T-cell (primary cell): ENCODE measurements at regions not wholly inside any gene's neighbourhood (a gene's known extent, or its start where the extent isn't known, plus 50 kb on each side); places are given as distances from the start of the nearest gene placed in this dataset.

Experiments used
- ATAC-seq, 4 experiments: fragments of 200-7000 bp in 3 of 4; fragments of 150-1000 bp in 1 of 4; cut with Tn5 transposase; replicated peaks in 1 of 4; 1 replicate in 3 of 4; 2 replicates in 1 of 4; pipeline ENCODE4 v1.10.0; 2021; ENCODE audit warnings: moderate library complexity in 3 of 4, mild to moderate bottlenecking in 2 of 4, moderate number of reproducible peaks in 1 of 4
- CTCF ChIA-PET, 2 donors: fragments of 300-600 bp; sonication (Branson Sonifier 250); formaldehyde crosslinking; loops; one replicate each; lab custom pipeline; 2022; ENCODE audit warnings: antibody characterized with exemption in 2 of 2; lab: Charles Lee
- POLR2A ChIA-PET, 2 donors: fragments of 300-600 bp; sonication (Branson Sonifier 250); formaldehyde crosslinking; loops; one replicate each; lab custom pipeline; 2022; ENCODE audit warnings: antibody characterized with exemption in 2 of 2; lab: Charles Lee
- DNase-seq, 35 experiments: peaks; one replicate each; pipeline versions ENCODE4 v3.0.0 to v3.0.0-alpha.2; 2013 to 2023
- H3K27ac ChIP-seq: one replicate; pipeline ENCODE4 v1.5.1; 2013; ENCODE audit warnings: low read length
- H3K27me3 ChIP-seq, 2 experiments: replicated peaks in 1 of 2; 1 replicate in 1 of 2; 2 replicates in 1 of 2; pipeline versions ENCODE4 v1.6.1 to v1.7.0; 2013; ENCODE audit warnings: low read length in 1 of 2, mixed read lengths in 1 of 2; ENCODE audit not compliant: control insufficient read depth in 2 of 2, insufficient read depth in 2 of 2; ENCODE audit errors: extremely low read depth in 1 of 2
- H3K36me3 ChIP-seq, 2 donors: 1 replicate in 1 of 2; 2 replicates in 1 of 2; pipeline versions ENCODE4 v1.6.1 to v1.7.0; 2013; ENCODE audit warnings: low read length in 1 of 2; ENCODE audit not compliant: control insufficient read depth in 2 of 2, insufficient read depth in 1 of 2; ENCODE audit errors: extremely low read depth in 1 of 2
- H3K4me1 ChIP-seq, 2 experiments: 1 replicate in 1 of 2; 2 replicates in 1 of 2; pipeline versions ENCODE4 v1.6.1 to v1.7.0; 2013; ENCODE audit warnings: low read length in 2 of 2, mixed read lengths in 1 of 2; ENCODE audit not compliant: insufficient read depth in 2 of 2, control insufficient read depth in 1 of 2; ENCODE audit errors: extremely low read depth in 1 of 2
- H3K4me3 ChIP-seq, 2 donors: 1 replicate in 1 of 2; 2 replicates in 1 of 2; pipeline versions ENCODE4 v1.5.1 to v1.7.0; 2013; ENCODE audit warnings: mild to moderate bottlenecking in 2 of 2, low read length in 1 of 2, moderate library complexity in 1 of 2; ENCODE audit not compliant: control insufficient read depth in 1 of 2; ENCODE audit errors: extremely low read depth in 1 of 2
- H3K9me3 ChIP-seq: 2 replicates; pipeline ENCODE4 v1.7.0; 2013
- H3K27ac Mint-ChIP-seq, 2 donors: one replicate each; pipeline ENCODE4 v1.8.0; 2020 to 2021; ENCODE audit warnings: mild to moderate bottlenecking in 2 of 2, mixed read lengths in 2 of 2
- H3K27me3 Mint-ChIP-seq, 2 donors: one replicate each; pipeline ENCODE4 v1.8.0; 2021 to 2022; ENCODE audit warnings: mixed read lengths in 2 of 2
- H3K36me3 Mint-ChIP-seq: one replicate; pipeline ENCODE4 v1.8.0; 2021; ENCODE audit warnings: mixed read lengths
- H3K4me1 Mint-ChIP-seq, 3 donors: one replicate each; pipeline ENCODE4 v1.8.0; 2020 to 2022; ENCODE audit warnings: mixed read lengths in 3 of 3, mild to moderate bottlenecking in 1 of 3
- H3K4me3 Mint-ChIP-seq, 3 donors: one replicate each; pipeline ENCODE4 v1.8.0; 2020 to 2022; ENCODE audit warnings: mild to moderate bottlenecking in 3 of 3, mixed read lengths in 3 of 3, moderate library complexity in 3 of 3
- H3K9me3 Mint-ChIP-seq, 3 donors: one replicate each; pipeline ENCODE4 v1.8.0; 2020 to 2022; ENCODE audit warnings: mixed read lengths in 3 of 3
- WGBS: methylation state at CpG from one replicate; pipeline ENCODE4 v1.1.5; 2013; ENCODE audit warnings: missing lambda C conversion rate; ENCODE audit not compliant: insufficient coverage; 5-methylcytosine and 5-hydroxymethylcytosine counted together

DNA sequence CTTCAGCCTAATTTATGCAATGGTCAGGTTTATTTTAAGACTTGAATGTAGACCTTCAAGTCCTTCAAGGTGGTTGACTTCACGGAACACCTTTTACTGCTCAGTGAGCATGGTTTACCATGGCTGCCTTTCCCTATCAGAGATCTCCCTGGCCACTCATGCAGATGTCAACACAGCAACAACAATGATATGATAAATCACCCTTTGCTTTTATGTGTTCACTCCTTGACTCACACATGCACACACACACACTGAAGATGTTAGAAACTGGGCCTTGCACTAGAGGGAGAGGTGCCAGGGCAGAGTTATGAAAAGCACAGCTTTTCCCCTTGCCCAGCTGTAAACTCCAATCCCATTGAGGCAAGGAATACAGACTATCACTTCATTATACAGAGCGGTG lies 134.4 kb downstream of the WNT5A start:
- H3K4me3 ChIP-seq, result no peak overlapping the region
- no peaks in the 10 kb centered on the region for H3K9me3 ChIP-seq
- H3K4me1 ChIP-seq, result no peaks in the 10 kb centered on the region
- Mint-ChIP-seq H3K36me3 (no peaks in the 10 kb centered on the region), H3K27ac (no peak overlapping the region), H3K9me3 (peaks cover 0 to 11% (median 0%) of the 10 kb centered on the region in 3 donors), H3K27me3 (peaks cover 0 to 5% of the 10 kb centered on the region in 2 donors), H3K4me3 (no peak overlapping the region), H3K4me1 (no peaks in the 10 kb centered on the region)
- POLR2A ChIA-PET, result no interaction called here
- H3K27ac ChIP-seq, result no peak overlapping the region
- no peaks in the 10 kb centered on the region for H3K27me3 ChIP-seq
- CTCF ChIA-PET, result no interaction called here
- no peak for ATAC-seq
- WGBS, result 89% methylated on average over 1 of the region's 2 CpGs
- no peaks in the 10 kb centered on the region for H3K36me3 ChIP-seq
- DNase-seq, result no peak

DNA sequence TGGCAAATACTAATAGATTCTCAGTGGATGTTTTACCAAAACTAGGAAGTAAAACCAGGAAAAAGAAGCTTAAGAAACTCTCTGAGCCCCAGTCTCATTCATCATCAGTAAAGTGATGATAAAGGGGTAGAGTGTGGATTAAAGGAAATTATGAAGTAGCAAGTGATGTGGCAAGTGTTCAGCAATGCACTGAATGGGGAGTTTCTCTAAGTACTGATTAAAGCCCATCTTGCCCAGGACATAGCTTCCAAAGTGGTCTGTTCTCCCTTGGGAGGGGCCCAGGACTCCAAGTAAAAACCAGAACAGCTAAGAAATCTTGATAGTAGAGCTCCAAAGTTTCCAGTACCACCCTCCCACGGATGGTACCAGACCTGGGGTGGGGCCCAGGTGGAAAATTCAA lies 137.3 kb downstream of the WNT5A start:
- DNase-seq (no peak), ATAC-seq (no peak)
- Mint-ChIP-seq H3K36me3 (no peaks in the 10 kb centered on the region), H3K27ac (no peak overlapping the region), H3K4me3 (no peak overlapping the region), H3K9me3 (peaks cover 2 to 11% (median 3%) of the 10 kb centered on the region in 3 donors), H3K27me3 (peaks cover 0 to 2% of the 10 kb centered on the region in 2 donors), H3K4me1 (no peaks in the 10 kb centered on the region)
- H3K36me3 ChIP-seq, result no peaks in the 10 kb centered on the region
- no peak overlapping the region for H3K4me3 ChIP-seq
- no peaks in the 10 kb centered on the region for H3K9me3 ChIP-seq
- H3K27ac ChIP-seq, result no peak overlapping the region
- no CpG with 5 or more reads among the region's 1 CpG for WGBS
- ChIA-PET CTCF (no interaction called here), POLR2A (no interaction called here)
- no peaks in the 10 kb centered on the region for H3K27me3 ChIP-seq
- H3K4me1 ChIP-seq, result no peaks in the 10 kb centered on the region

DNA sequence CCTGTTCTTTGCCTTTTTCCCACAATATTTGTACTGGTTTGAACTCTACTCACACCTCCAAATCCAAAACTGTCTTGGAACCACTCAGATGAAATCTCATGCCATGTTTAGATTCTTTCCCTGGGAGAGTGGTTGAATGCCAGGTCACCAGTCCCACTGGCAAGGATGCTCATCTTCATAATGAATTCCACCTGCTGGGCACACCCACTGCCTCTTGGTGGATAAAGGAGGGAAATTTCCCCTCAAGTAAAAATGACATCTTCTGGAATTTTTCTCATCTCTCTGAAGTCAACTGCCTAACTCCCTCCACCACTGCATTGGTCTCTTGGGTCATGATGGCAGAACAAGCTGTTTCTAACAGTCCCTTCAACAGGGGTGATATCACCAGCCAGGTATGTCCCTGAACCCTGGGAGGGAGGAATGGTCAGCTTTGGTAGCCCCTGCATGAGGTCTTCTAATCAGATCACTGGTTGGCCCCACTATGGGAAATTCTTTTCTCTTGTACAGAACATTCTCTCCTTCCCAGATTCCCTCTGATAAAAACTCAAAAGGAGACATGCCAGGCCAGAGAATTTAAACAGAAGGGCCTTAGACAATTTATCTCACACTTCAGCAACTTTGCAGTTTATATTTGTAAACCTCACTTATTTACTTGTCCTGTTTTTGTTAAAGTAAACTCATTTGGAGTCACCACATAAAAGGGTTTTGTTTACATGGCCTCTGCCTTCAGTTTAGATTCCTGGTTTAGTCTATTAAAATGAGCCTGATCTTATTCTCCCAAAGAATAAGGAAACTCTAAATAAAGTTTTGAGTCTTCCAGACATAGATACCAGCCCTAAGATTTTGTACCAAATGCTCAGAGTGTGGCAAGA lies 143.4 kb downstream of the WNT5A start:
- no peaks in the 10 kb centered on the region for H3K4me1 ChIP-seq
- Mint-ChIP-seq H3K36me3 (no peaks in the 10 kb centered on the region), H3K27ac (no peak overlapping the region), H3K27me3 (peaks cover 0 to 5% of the 10 kb centered on the region in 2 donors), H3K4me1 (no peaks in the 10 kb centered on the region), H3K4me3 (no peak overlapping the region), H3K9me3 (peaks cover 0 to 6% (median 3%) of the 10 kb centered on the region in 3 donors)
- ATAC-seq, result no peak
- no peaks in the 10 kb centered on the region for H3K27me3 ChIP-seq
- H3K27ac ChIP-seq, result no peak overlapping the region
- ChIA-PET CTCF (no interaction called here), POLR2A (no interaction called here)
- no peak for DNase-seq
- no peaks in the 10 kb centered on the region for H3K9me3 ChIP-seq
- H3K36me3 ChIP-seq, result no peaks in the 10 kb centered on the region
- H3K4me3 ChIP-seq, result no peak overlapping the region

DNA sequence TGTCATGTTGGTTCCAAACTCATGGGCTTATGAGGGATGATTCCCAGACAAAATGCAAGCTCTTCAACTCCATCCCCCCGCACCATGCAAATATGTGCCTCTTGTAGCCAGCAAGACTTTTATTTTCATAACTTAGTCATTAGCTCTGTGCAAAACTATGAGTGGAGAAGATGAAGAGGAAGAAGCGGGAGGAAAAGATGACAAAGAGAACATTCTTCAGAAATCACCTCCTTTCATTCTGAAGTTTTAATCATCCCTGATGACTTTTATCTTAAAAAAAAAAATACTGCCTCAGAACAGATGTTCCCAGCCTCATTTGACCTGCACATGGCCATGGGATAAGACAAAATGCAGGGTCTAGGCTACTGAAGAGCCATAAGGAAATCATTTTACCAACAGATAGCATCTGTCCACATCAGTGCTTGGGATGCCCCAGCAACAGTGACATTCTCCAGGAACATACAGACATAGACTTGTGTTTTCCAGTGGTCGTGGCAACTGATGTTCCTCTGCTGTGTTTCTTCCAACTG lies 145.5 kb downstream of the WNT5A start:
- peaks cover 0 to 5% of the 10 kb centered on the region in 2 donors for H3K27me3 Mint-ChIP-seq
- ChIA-PET CTCF (no interaction called here), POLR2A (no interaction called here)
- ATAC-seq (no peak), DNase-seq (no peak)
- no peaks in the 10 kb centered on the region for H3K4me1 ChIP-seq
- H3K4me1 Mint-ChIP-seq, result no peaks in the 10 kb centered on the region
- no peaks in the 10 kb centered on the region for H3K27me3 ChIP-seq
- no peaks in the 10 kb centered on the region for H3K9me3 ChIP-seq
- H3K36me3 ChIP-seq, result no peaks in the 10 kb centered on the region
- peaks cover 0 to 6% (median 3%) of the 10 kb centered on the region in 3 donors for H3K9me3 Mint-ChIP-seq
- WGBS, result 70% methylated on average over 1 of the region's 3 CpGs
- no peak overlapping the region for H3K27ac Mint-ChIP-seq
- H3K36me3 Mint-ChIP-seq, result no peaks in the 10 kb centered on the region
- no peak overlapping the region for H3K4me3 ChIP-seq
- H3K4me3 Mint-ChIP-seq, result no peak overlapping the region
- H3K27ac ChIP-seq, result no peak overlapping the region

DNA sequence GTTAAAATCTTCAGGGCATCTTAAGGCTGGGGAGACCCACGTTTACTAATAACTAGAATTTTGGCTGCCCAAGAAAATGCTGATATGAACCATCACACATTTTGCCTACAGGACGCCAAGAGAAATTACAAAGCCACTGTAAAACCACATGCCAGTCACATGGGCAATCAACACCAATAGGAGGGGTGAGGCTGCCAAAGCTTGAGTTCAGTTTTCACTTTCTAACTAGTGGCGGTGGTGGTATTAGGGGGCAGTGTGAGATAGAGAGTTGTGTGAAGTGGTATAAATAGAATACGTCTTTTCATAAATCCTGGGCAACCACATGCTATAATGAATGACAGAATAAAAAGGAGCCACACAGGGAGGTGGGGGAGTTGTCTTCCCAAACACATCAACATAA lies 147.3 kb downstream of the WNT5A start:
- 20% methylated on average over 1 of the region's 4 CpGs for WGBS

DNA sequence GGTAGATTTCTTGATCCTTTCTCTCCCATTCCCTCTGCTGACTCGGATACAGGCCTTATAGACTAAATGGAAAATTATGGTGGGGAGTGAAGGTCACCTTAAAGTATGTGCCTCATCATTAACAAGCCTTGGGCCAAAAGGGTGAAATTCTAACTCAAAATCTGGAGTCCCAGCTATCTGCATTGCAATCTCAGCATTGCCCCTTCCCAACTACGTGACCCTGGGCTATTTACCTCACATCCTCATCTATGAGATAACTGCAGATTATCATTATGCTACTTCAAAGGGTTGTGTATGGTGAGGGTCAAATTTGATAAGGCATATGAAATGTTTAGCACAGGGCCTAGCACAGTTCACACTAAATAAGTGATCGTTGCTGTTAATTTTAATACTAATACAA lies 147.7 kb downstream of the WNT5A start:
- no peaks in the 10 kb centered on the region for H3K4me1 Mint-ChIP-seq
- no peak for ATAC-seq
- WGBS, result no CpG with 5 or more reads among the region's 3 CpGs
- no peak overlapping the region for H3K4me3 ChIP-seq
- ChIA-PET CTCF (no interaction called here), POLR2A (no interaction called here)
- no peak overlapping the region for H3K27ac Mint-ChIP-seq
- H3K9me3 Mint-ChIP-seq, result peaks cover 0 to 10% (median 4%) of the 10 kb centered on the region in 3 donors
- H3K9me3 ChIP-seq, result no peaks in the 10 kb centered on the region
- H3K4me1 ChIP-seq, result no peaks in the 10 kb centered on the region
- no peaks in the 10 kb centered on the region for H3K36me3 ChIP-seq
- peaks cover 0 to 5% of the 10 kb centered on the region in 2 donors for H3K27me3 Mint-ChIP-seq
- no peak for DNase-seq
- no peak overlapping the region for H3K27ac ChIP-seq
- no peaks in the 10 kb centered on the region for H3K27me3 ChIP-seq
- no peak overlapping the region for H3K4me3 Mint-ChIP-seq
- H3K36me3 Mint-ChIP-seq, result no peaks in the 10 kb centered on the region

More for the DNA sequence above, 147.3 kb downstream of the WNT5A start:
- ATAC-seq (no peak), DNase-seq (no peak)
- Histone ChIP-seq H3K36me3 (no peaks in the 10 kb centered on the region), H3K4me1 (no peaks in the 10 kb centered on the region), H3K4me3 (no peak overlapping the region), H3K27me3 (no peaks in the 10 kb centered on the region), H3K9me3 (no peaks in the 10 kb centered on the region), H3K27ac (no peak overlapping the region)
- CTCF ChIA-PET, result no interaction called here
- Mint-ChIP-seq H3K4me3 (no peak overlapping the region), H3K9me3 (peaks cover 0 to 6% (median 4%) of the 10 kb centered on the region in 3 donors), H3K36me3 (no peaks in the 10 kb centered on the region), H3K27ac (no peak overlapping the region), H3K4me1 (no peaks in the 10 kb centered on the region), H3K27me3 (peaks cover 0 to 5% of the 10 kb centered on the region in 2 donors)
- POLR2A ChIA-PET, result no interaction called here
